Calu3 (cell line): ENCODE measurements at regions not wholly inside any gene's neighbourhood (a gene's known extent, or its start where the extent isn't known, plus 50 kb on each side); places are given as distances from the start of the nearest gene placed in this dataset.

ENCODE experiments used
- BruUV-seq: library from RNA; stranded (reverse); fragments of 400-500 nt; replicated peaks from 2 replicates; lab custom pipeline; 2021; lab: Mats Ljungman, UMichigan
- CTCF ChIA-PET: fragments of 300-600 bp; sonication (Branson Sonifier 250); formaldehyde crosslinking; loops from one replicate; lab custom pipeline; 2022; ENCODE audit warnings: antibody characterized with exemption; lab: Charles Lee
- DNase-seq: peaks from one replicate; pipeline ENCODE4 v3.0.0; 2022
- H3K27ac Mint-ChIP-seq: one replicate; pipeline ENCODE4 v1.8.0; 2022; ENCODE audit warnings: mixed read lengths; ENCODE audit not compliant: unreplicated experiment
- H3K27me3 Mint-ChIP-seq: one replicate; pipeline ENCODE4 v1.8.0; 2022; ENCODE audit warnings: mixed read lengths; ENCODE audit not compliant: unreplicated experiment
- H3K36me3 Mint-ChIP-seq: one replicate; pipeline ENCODE4 v1.8.0; 2022; ENCODE audit warnings: mild to moderate bottlenecking, moderate library complexity, mixed read lengths; ENCODE audit not compliant: insufficient read depth, unreplicated experiment
- H3K4me1 Mint-ChIP-seq: one replicate; pipeline ENCODE4 v1.8.0; 2022; ENCODE audit warnings: mild to moderate bottlenecking, low read depth, mixed read lengths; ENCODE audit not compliant: unreplicated experiment
- H3K4me3 Mint-ChIP-seq: one replicate; pipeline ENCODE4 v1.8.0; 2022; ENCODE audit warnings: mild to moderate bottlenecking, low read depth, moderate library complexity, mixed read lengths; ENCODE audit not compliant: unreplicated experiment
- H3K9me3 Mint-ChIP-seq: one replicate; pipeline ENCODE4 v1.8.0; 2022; ENCODE audit warnings: low read depth, mixed read lengths; ENCODE audit not compliant: unreplicated experiment
- intact Hi-C: fragments of 100-400 bp; cut with micrococcal nuclease; formaldehyde crosslinking; loops from one replicate; pipeline ENCODE4 v1.10.0; 2022; ENCODE audit not compliant: unreplicated experiment
- TF ChIP-seq, protein P1 (sequence below): fragments of 200-600 bp; IDR thresholded peaks from one replicate; pipeline ENCODE4 v1.8.0; 2022; ENCODE audit warnings: antibody characterized with exemption; ENCODE audit not compliant: unreplicated experiment

DNA sequence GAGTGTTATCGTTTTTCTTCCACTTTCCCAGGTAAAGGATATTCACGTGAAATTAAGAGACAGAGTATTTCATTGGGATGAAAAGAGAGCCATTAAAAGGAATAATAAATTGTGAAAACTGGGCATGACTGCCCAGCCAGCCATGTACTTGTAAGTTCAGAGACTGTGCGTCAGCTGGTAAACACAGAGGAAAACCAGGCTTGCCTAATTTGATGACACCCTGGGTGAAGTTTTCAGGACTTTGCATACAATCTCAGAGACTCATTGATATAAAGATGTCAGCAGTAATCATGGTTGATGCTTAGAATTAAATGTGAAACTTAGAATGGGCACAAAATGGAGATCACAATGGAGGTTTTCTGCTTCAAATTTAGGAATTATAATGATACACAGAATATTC is 153.5 kb upstream of the ZEB2 start:
- Mint-ChIP-seq H3K27ac (no peak overlapping the region), H3K4me3 (no peak overlapping the region), H3K9me3 (no peaks in the 10 kb centered on the region), H3K27me3 (no peaks in the 10 kb centered on the region), H3K4me1 (no peaks in the 10 kb centered on the region), H3K36me3 (no peaks in the 10 kb centered on the region)
- DNase-seq = no peak
- TF ChIP-seq, protein P1, sequence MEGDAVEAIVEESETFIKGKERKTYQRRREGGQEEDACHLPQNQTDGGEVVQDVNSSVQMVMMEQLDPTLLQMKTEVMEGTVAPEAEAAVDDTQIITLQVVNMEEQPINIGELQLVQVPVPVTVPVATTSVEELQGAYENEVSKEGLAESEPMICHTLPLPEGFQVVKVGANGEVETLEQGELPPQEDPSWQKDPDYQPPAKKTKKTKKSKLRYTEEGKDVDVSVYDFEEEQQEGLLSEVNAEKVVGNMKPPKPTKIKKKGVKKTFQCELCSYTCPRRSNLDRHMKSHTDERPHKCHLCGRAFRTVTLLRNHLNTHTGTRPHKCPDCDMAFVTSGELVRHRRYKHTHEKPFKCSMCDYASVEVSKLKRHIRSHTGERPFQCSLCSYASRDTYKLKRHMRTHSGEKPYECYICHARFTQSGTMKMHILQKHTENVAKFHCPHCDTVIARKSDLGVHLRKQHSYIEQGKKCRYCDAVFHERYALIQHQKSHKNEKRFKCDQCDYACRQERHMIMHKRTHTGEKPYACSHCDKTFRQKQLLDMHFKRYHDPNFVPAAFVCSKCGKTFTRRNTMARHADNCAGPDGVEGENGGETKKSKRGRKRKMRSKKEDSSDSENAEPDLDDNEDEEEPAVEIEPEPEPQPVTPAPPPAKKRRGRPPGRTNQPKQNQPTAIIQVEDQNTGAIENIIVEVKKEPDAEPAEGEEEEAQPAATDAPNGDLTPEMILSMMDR = no peak
- intact Hi-C loops = no loop called here
- CTCF ChIA-PET = no interaction called here
- no TSS peak for BruUV-seq

- CTCF ChIA-PET = no interaction called here
- TF ChIP-seq, protein P1 = no peak
- Mint-ChIP-seq H3K27ac (no peak overlapping the region), H3K36me3 (no peaks in the 10 kb centered on the region), H3K9me3 (no peaks in the 10 kb centered on the region), H3K4me3 (no peak overlapping the region), H3K27me3 (no peaks in the 10 kb centered on the region), H3K4me1 (no peaks in the 10 kb centered on the region)
- DNase-seq = no peak
- BruUV-seq = no TSS peak
- intact Hi-C loops = no loop called here
Observed at GRCh38 chr2:144671695-144672455, 152.0 kb upstream of the ZEB2 start.

DNA sequence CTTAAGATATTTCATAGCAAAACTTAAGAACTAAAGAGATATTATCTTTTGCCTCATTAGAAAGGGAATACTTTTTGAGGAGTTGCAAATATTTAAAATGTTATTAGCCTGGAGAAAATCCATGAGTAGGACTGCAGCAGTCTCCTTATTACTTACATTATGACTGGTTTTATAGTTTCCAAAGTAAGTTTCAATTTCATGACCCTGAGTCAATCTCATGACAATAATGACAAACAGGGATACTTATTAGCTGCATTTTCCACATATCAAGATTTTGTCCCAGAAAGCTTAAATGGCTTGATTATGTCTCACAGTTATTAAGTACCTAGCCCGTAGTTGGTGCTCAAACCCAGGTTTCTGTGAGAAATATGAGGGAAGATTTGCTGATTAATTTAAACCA is 150.8 kb upstream of the ZEB2 start:
- H3K9me3 Mint-ChIP-seq = no peaks in the 10 kb centered on the region
- TF ChIP-seq, protein P1 = no peak
- CTCF ChIA-PET = no interaction called here
- H3K4me3 Mint-ChIP-seq = no peak overlapping the region
- no peak for DNase-seq
- H3K4me1 Mint-ChIP-seq = no peaks in the 10 kb centered on the region
- no peaks in the 10 kb centered on the region for H3K36me3 Mint-ChIP-seq
- H3K27ac Mint-ChIP-seq = no peak overlapping the region
- BruUV-seq = no TSS peak
- intact Hi-C loops = no loop called here
- H3K27me3 Mint-ChIP-seq = no peaks in the 10 kb centered on the region

DNA sequence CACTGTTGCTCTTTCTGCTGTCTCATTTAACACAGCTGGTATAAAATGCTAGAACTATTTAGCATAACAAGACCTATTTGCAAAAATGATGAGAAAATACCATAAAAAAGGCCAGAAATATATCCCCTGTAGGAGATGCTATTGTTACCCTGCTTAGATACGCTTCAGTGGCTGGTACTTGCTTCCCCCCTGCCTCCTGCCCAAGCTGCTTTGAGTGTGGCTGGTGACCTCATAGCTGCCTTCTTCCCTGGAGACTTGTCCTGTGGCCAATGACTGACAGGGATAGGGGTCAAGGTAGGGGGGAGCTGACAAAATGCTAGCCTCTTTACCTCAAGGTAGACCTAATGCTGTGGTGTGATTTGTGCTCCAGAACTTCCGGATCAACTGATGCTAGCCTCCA is 150.2 kb upstream of the ZEB2 start:
- H3K27ac Mint-ChIP-seq = no peak overlapping the region
- TF ChIP-seq, protein P1 = no peak
- DNase-seq = no peak
- CTCF ChIA-PET = no interaction called here
- no peak overlapping the region for H3K4me3 Mint-ChIP-seq
- H3K36me3 Mint-ChIP-seq = no peaks in the 10 kb centered on the region
- no peaks in the 10 kb centered on the region for H3K4me1 Mint-ChIP-seq
- no TSS peak for BruUV-seq
- H3K27me3 Mint-ChIP-seq = no peaks in the 10 kb centered on the region
- intact Hi-C loops = no loop called here
- no peaks in the 10 kb centered on the region for H3K9me3 Mint-ChIP-seq
